KMS-11 (cell line): ENCODE measurements at regions not wholly inside any gene's neighbourhood (a gene's known extent, or its start where the extent isn't known, plus 50 kb on each side); places are given as distances from the start of the nearest gene placed in this dataset.

Source experiments
- H2AFZ ChIP-seq: fragments of 200-600 bp; sonication (generic); 2 replicates; pipeline ENCODE4 v1.6.1; 2016; ENCODE audit warnings: antibody characterized with exemption, mixed run types, low read depth
- H3K27ac ChIP-seq: fragments of 200-600 bp; sonication (generic); 2 replicates; pipeline ENCODE4 v1.6.1; 2016; ENCODE audit warnings: mild to moderate bottlenecking, mixed run types
- H3K27me3 ChIP-seq: fragments of 200-600 bp; sonication (generic); 2 replicates; pipeline ENCODE4 v1.6.1; 2017; ENCODE audit warnings: mild to moderate bottlenecking, low read depth, mixed run types, moderate library complexity; ENCODE audit not compliant: insufficient read depth
- H3K36me3 ChIP-seq: fragments of 200-600 bp; sonication (generic); 2 replicates; pipeline ENCODE4 v1.6.1; 2017; ENCODE audit warnings: mild to moderate bottlenecking, mixed run types; ENCODE audit not compliant: insufficient read depth
- H3K4me1 ChIP-seq: fragments of 200-600 bp; sonication (generic); 2 replicates; pipeline ENCODE4 v1.6.1; 2016; ENCODE audit warnings: mild to moderate bottlenecking, low read depth, mixed run types; ENCODE audit not compliant: poor library complexity, severe bottlenecking
- H3K4me2 ChIP-seq: fragments of 200-600 bp; sonication (generic); 2 replicates; pipeline ENCODE4 v1.7.0; 2016; ENCODE audit warnings: mild to moderate bottlenecking, mixed run types
- H3K4me3 ChIP-seq: fragments of 200-600 bp; sonication (generic); IDR thresholded peaks from 2 replicates; pipeline ENCODE4 v1.6.1; 2017; ENCODE audit warnings: low read depth, low read length, mixed read lengths; ENCODE audit not compliant: insufficient read depth
- H3K79me2 ChIP-seq: fragments of 200-600 bp; sonication (generic); 2 replicates; pipeline ENCODE4 v1.6.1; 2016; ENCODE audit warnings: low read depth, mixed run types; ENCODE audit not compliant: insufficient read depth
- H3K9ac ChIP-seq: fragments of 200-600 bp; sonication (generic); 2 replicates; pipeline ENCODE4 v1.6.1; 2016; ENCODE audit warnings: mild to moderate bottlenecking, mixed run types
- H4K20me1 ChIP-seq: fragments of 200-600 bp; sonication (generic); 2 replicates; pipeline ENCODE4 v1.6.1; 2016; ENCODE audit warnings: mild to moderate bottlenecking, mixed run types; ENCODE audit not compliant: insufficient read depth
- CTCF ChIP-seq: fragments of 200-600 bp; sonication (generic); conservative IDR thresholded peaks from 2 replicates; pipeline ENCODE4 v1.6.1; 2017; ENCODE audit warnings: low read depth, mild to moderate bottlenecking, antibody characterized with exemption, low read length, moderate library complexity, mixed read lengths

GRCh38 chr12:84356224-84356623, 556.4 kb downstream of the SLC6A15 start:
- no peaks in the 10 kb centered on the region for H3K79me2 ChIP-seq
- H2AFZ ChIP-seq, result no peak overlapping the region
- no peak overlapping the region for H3K4me2 ChIP-seq
- no peak overlapping the region for H3K27ac ChIP-seq
- no peak for TF ChIP-seq CTCF
- no peaks in the 10 kb centered on the region for H3K4me1 ChIP-seq
- no peaks in the 10 kb centered on the region for H4K20me1 ChIP-seq
- H3K36me3 ChIP-seq, result no peaks in the 10 kb centered on the region
- no peaks in the 10 kb centered on the region for H3K27me3 ChIP-seq
- H3K4me3 ChIP-seq, result no peak overlapping the region
- no peak overlapping the region for H3K9ac ChIP-seq

GRCh38 chr12:84355561-84355960, 557.0 kb downstream of the SLC6A15 start:
- H2AFZ ChIP-seq, result no peak overlapping the region
- H3K4me1 ChIP-seq, result no peaks in the 10 kb centered on the region
- no peak overlapping the region for H3K4me3 ChIP-seq
- no peak overlapping the region for H3K4me2 ChIP-seq
- TF ChIP-seq CTCF, result no peak
- H4K20me1 ChIP-seq, result no peaks in the 10 kb centered on the region
- no peak overlapping the region for H3K27ac ChIP-seq
- H3K27me3 ChIP-seq, result no peaks in the 10 kb centered on the region
- H3K36me3 ChIP-seq, result no peaks in the 10 kb centered on the region
- no peaks in the 10 kb centered on the region for H3K79me2 ChIP-seq
- no peak overlapping the region for H3K9ac ChIP-seq

- no peaks in the 10 kb centered on the region for H3K36me3 ChIP-seq
- TF ChIP-seq CTCF, result no peak
- no peak overlapping the region for H2AFZ ChIP-seq
- H4K20me1 ChIP-seq, result no peaks in the 10 kb centered on the region
- no peaks in the 10 kb centered on the region for H3K79me2 ChIP-seq
- H3K4me3 ChIP-seq, result no peak overlapping the region
- no peak overlapping the region for H3K9ac ChIP-seq
- H3K4me2 ChIP-seq, result no peak overlapping the region
- no peak overlapping the region for H3K27ac ChIP-seq
- H3K4me1 ChIP-seq, result no peaks in the 10 kb centered on the region
- H3K27me3 ChIP-seq, result no peaks in the 10 kb centered on the region
Observed at GRCh38 chr12:84348582-84348981, 564.0 kb downstream of the SLC6A15 start.

- no peaks in the 10 kb centered on the region for H3K4me1 ChIP-seq
- H3K4me3 ChIP-seq, result no peak overlapping the region
- H3K79me2 ChIP-seq, result no peaks in the 10 kb centered on the region
- H3K4me2 ChIP-seq, result no peak overlapping the region
- no peaks in the 10 kb centered on the region for H3K36me3 ChIP-seq
- H3K9ac ChIP-seq, result no peak overlapping the region
- H4K20me1 ChIP-seq, result no peaks in the 10 kb centered on the region
- no peak overlapping the region for H2AFZ ChIP-seq
- H3K27me3 ChIP-seq, result no peaks in the 10 kb centered on the region
- TF ChIP-seq CTCF, result no peak
- no peak overlapping the region for H3K27ac ChIP-seq
Observed at GRCh38 chr12:84341467-84342193, 571.0 kb downstream of the SLC6A15 start.
